ENCODE measurements at regions not wholly inside any gene's neighbourhood (a gene's known extent, or its start where the extent isn't known, plus 50 kb on each side); places are given as distances from the start of the nearest gene placed in this dataset.

DNA sequence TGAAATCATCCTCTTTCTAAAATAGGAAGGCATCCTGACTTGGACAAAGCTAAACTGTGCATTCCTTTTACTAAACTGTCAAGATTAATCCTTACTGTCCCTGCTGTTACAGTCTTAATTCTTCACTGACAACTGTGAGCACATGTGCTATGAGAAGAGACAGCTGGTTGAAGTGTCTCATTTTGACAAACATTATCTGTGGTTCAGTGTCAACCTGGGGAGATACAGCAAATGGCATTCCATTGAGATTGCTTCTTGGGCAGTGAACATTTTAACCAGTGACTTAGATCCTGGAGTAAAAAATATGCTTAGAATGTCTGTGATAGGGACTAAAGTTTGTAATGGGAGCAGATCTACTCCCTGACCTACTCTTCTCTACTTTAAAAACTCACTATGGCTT, 552.6 kb upstream of the ATP2B1 start:
- intact Hi-C loops (cut with DNase I): no loop called here
- TF ChIP-seq POLR2A (IDR thresholded peaks at IDR 0.05): no peak
- TF ChIP-seq EP300 (IDR thresholded peaks at IDR 0.05): no peak
- TF ChIP-seq CTCF (IDR thresholded peaks at IDR 0.05): no peak
- no peak for TF ChIP-seq POLR2AphosphoS5 (IDR thresholded peaks at IDR 0.05)

DNA sequence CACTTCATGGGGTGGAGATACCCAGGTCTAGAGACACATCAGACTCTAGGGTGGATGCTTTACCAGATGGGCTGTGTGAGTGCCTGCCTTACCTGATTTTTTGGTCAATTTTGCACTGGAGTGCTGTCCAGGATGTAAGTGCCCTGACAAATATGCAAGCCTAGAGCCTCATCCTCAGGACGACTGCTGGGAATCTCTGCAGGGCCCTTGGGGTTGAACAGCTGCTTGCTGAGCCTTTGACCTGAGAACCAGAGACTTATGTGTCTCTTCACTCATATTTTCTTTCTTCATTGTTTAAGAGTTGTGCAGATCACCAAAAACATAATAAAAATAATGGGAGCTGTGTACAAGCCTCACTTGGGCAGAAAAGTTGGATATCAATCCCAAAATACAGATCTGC, 551.5 kb upstream of the ATP2B1 start:
- H3K4me1 ChIP-seq: peaks cover 0 to 6% (median 2%) of the 10 kb centered on the region in 4 donors
- no peak for TF ChIP-seq POLR2A (IDR thresholded peaks at IDR 0.05)
- TF ChIP-seq EP300 (IDR thresholded peaks at IDR 0.05): no peak
- no peak for TF ChIP-seq POLR2AphosphoS5 (IDR thresholded peaks at IDR 0.05)
- TF ChIP-seq CTCF (IDR thresholded peaks at IDR 0.05): no peak
- WGBS, 2 donors: 76 to 87% methylated on average over 1 of the region's 1 CpG
- no peaks in the 10 kb centered on the region for H3K9me3 ChIP-seq
- H3K4me3 ChIP-seq: no peak overlapping the region
- no peaks in the 10 kb centered on the region for H3K36me3 ChIP-seq
- DNase-seq: no peak
- H3K27me3 ChIP-seq: no peaks in the 10 kb centered on the region
- intact Hi-C loops (cut with DNase I): no loop called here
- no peak overlapping the region for H3K27ac ChIP-seq

More for the DNA sequence above, 552.6 kb upstream of the ATP2B1 start:
- no peaks in the 10 kb centered on the region for H3K36me3 ChIP-seq
- no peaks in the 10 kb centered on the region for H3K9me3 ChIP-seq
- peaks cover 0 to 6% (median 2%) of the 10 kb centered on the region in 4 donors for H3K4me1 ChIP-seq
- no peak for DNase-seq
- H3K27ac ChIP-seq: no peak overlapping the region
- H3K4me3 ChIP-seq: no peak overlapping the region
- no peaks in the 10 kb centered on the region for H3K27me3 ChIP-seq

GRCh38 chr12:90257927-90258624, 549.4 kb upstream of the ATP2B1 start:
- TF ChIP-seq EP300 (IDR thresholded peaks at IDR 0.05) (no peak), POLR2AphosphoS5 (IDR thresholded peaks at IDR 0.05) (no peak), CTCF (IDR thresholded peaks at IDR 0.05) (no peak), POLR2A (IDR thresholded peaks at IDR 0.05) (no peak)
- H3K27me3 ChIP-seq: no peaks in the 10 kb centered on the region
- intact Hi-C loops (cut with DNase I): no loop called here
- no peaks in the 10 kb centered on the region for H3K36me3 ChIP-seq
- H3K27ac ChIP-seq: no peak overlapping the region
- no peak for DNase-seq
- no peak overlapping the region for H3K4me3 ChIP-seq
- 92 to 94% methylated on average over 4 of the region's 4 CpGs for WGBS, 2 donors
- no peaks in the 10 kb centered on the region for H3K9me3 ChIP-seq
- peaks cover 0 to 9% (median 3%) of the 10 kb centered on the region in 4 donors for H3K4me1 ChIP-seq

GRCh38 chr12:90254796-90255195, 546.2 kb upstream of the ATP2B1 start:
- intact Hi-C loops (cut with DNase I): no loop called here
- Histone ChIP-seq H3K27ac (no peak overlapping the region), H3K36me3 (no peaks in the 10 kb centered on the region), H3K27me3 (no peaks in the 10 kb centered on the region), H3K9me3 (no peaks in the 10 kb centered on the region), H3K4me1 (peaks cover 0 to 7% (median 3%) of the 10 kb centered on the region in 4 donors), H3K4me3 (no peak overlapping the region)
- TF ChIP-seq CTCF (IDR thresholded peaks at IDR 0.05) (no peak), POLR2A (IDR thresholded peaks at IDR 0.05) (no peak), EP300 (IDR thresholded peaks at IDR 0.05) (no peak), POLR2AphosphoS5 (IDR thresholded peaks at IDR 0.05) (no peak)
- DNase-seq: no peak

- WGBS, 2 donors: 6 to 15% methylated on average over 8 of the region's 8 CpGs
- DNase-seq: peak; percentile 87
Observed at GRCh38 chr12:90253674-90254181, 545.1 kb upstream of the ATP2B1 start.

More at GRCh38 chr12:90253674-90254181, 545.1 kb upstream of the ATP2B1 start:
- H3K9me3 ChIP-seq: no peaks in the 10 kb centered on the region
- no peaks in the 10 kb centered on the region for H3K36me3 ChIP-seq
- H3K27me3 ChIP-seq: no peaks in the 10 kb centered on the region
- H3K27ac ChIP-seq: peak overlapping the region in 1 of 4 donors; percentile 38
- intact Hi-C loops (cut with DNase I): no loop called here
- TF ChIP-seq POLR2AphosphoS5 (IDR thresholded peaks at IDR 0.05): peak in 3 of 4 donors; percentile 59 to 64 (median 62)
- TF ChIP-seq CTCF (IDR thresholded peaks at IDR 0.05): no peak
- H3K4me1 ChIP-seq: peaks cover 0 to 7% (median 3%) of the 10 kb centered on the region in 4 donors
- no peak overlapping the region for H3K4me3 ChIP-seq

Measured in sigmoid colon (tissue), 6 donors.